Aorta (tissue), 5 donors: ENCODE measurements at regions not wholly inside any gene's neighbourhood (a gene's known extent, or its start where the extent isn't known, plus 50 kb on each side); places are given as distances from the start of the nearest gene placed in this dataset.

Experiments
- ATAC-seq: fragments of 200-7000 bp; cut with Tn5 transposase; one replicate; pipeline ENCODE4 v1.9.1; 2022; ENCODE audit warnings: moderate library complexity; ENCODE audit not compliant: low FRiP score
- DNase-seq, 2 donors: peaks; one replicate each; pipeline ENCODE4 v3.0.0-alpha.2; 2020
- H3K27ac ChIP-seq, 2 donors: one replicate each; pipeline ENCODE4 v1.5.1; 2013; ENCODE audit warnings: low read length in 2 of 2, mild to moderate bottlenecking in 2 of 2, moderate library complexity in 2 of 2, control low read depth in 1 of 2, inconsistent platforms in 1 of 2, low read depth in 1 of 2
- H3K27me3 ChIP-seq, 2 donors: one replicate each; pipeline ENCODE4 v1.6.1; 2013; ENCODE audit warnings: control low read depth in 1 of 2, low read length in 1 of 2, mild to moderate bottlenecking in 1 of 2, moderate library complexity in 1 of 2; ENCODE audit not compliant: insufficient read depth in 2 of 2, control insufficient read depth in 1 of 2
- H3K36me3 ChIP-seq, 2 donors: one replicate each; pipeline ENCODE4 v1.6.1; 2013; ENCODE audit warnings: control low read depth in 1 of 2, low read length in 1 of 2, mild to moderate bottlenecking in 1 of 2; ENCODE audit not compliant: insufficient read depth in 2 of 2, control insufficient read depth in 1 of 2
- H3K4me1 ChIP-seq, 2 donors: one replicate each; pipeline ENCODE4 v1.6.1; 2013; ENCODE audit warnings: low read length in 2 of 2, control low read depth in 1 of 2, mild to moderate bottlenecking in 1 of 2, moderate library complexity in 1 of 2; ENCODE audit not compliant: insufficient read depth in 2 of 2, control insufficient read depth in 1 of 2
- H3K4me3 ChIP-seq, 2 donors: one replicate each; pipeline ENCODE4 v1.5.1; 2013; ENCODE audit warnings: low read length in 2 of 2, control low read depth in 1 of 2, mild to moderate bottlenecking in 1 of 2
- H3K9me3 ChIP-seq: one replicate; pipeline ENCODE4 v1.6.1; 2013; ENCODE audit warnings: mild to moderate bottlenecking, low read length; ENCODE audit not compliant: control insufficient read depth
- WGBS, 2 donors: extraction: QIAGEN DNeasy Blood & Tissue Kit; methylation state at CpG; one replicate each; pipeline ENCODE4 v1.1.7; 2013; 5-methylcytosine and 5-hydroxymethylcytosine counted together
- intact Hi-C, 2 donors: fragments of 100-400 bp; cut with DNase I; formaldehyde crosslinking; loops; one replicate each; pipeline versions ENCODE4 v1.14.2 to v1.15.0; 2022
- donor health status: healthy with polysubstance abuse.
- donor health status: Bipolar disorder and iron deficiency.
- donor health status: DM: no; HTN: no; CAD: no.
- donor health status: DM: no; HTN: no; CAD: no.
- donor health status: DM: yes; HTN: yes; CAD: no.

DNA sequence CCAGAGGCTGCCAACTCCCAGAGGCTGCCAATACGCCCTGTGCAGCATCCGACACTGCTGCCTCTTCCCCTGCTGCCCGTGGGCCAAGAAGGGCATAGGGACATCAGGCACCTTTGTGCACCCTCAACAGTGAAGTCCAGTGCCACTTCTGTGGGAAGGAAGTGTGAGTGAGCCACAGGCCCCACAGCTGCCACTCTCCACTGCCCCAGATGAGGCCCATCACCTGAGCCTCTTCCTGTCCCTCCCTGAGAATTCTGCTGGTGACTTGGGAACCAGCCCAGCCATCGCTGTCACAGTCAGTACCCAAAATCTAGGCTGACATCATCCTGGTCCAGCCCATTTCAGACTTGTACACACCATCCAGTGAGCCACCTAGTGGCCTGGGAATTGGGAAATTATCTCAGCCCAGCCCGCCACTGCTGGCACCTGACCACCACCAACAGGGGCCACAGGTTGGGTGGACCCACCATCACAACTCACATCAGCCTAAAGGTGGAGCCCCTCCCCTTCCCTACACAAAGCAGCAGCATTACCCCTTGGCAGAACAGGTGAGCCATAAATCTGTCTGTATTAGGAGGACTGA, 733.9 kb upstream of the KLHL1 start:
- H3K4me3 ChIP-seq: no peak overlapping the region
- WGBS, 2 donors: 81 to 86% methylated on average over 5 of the region's 5 CpGs
- H3K4me1 ChIP-seq: no peaks in the 10 kb centered on the region
- H3K27me3 ChIP-seq: no peaks in the 10 kb centered on the region
- no peak overlapping the region for H3K27ac ChIP-seq
- DNase-seq (no peak), ATAC-seq (no peak)
- no peaks in the 10 kb centered on the region for H3K36me3 ChIP-seq
- intact Hi-C loops: no loop called here
- peaks cover 2% of the 10 kb centered on the region for H3K9me3 ChIP-seq

DNA sequence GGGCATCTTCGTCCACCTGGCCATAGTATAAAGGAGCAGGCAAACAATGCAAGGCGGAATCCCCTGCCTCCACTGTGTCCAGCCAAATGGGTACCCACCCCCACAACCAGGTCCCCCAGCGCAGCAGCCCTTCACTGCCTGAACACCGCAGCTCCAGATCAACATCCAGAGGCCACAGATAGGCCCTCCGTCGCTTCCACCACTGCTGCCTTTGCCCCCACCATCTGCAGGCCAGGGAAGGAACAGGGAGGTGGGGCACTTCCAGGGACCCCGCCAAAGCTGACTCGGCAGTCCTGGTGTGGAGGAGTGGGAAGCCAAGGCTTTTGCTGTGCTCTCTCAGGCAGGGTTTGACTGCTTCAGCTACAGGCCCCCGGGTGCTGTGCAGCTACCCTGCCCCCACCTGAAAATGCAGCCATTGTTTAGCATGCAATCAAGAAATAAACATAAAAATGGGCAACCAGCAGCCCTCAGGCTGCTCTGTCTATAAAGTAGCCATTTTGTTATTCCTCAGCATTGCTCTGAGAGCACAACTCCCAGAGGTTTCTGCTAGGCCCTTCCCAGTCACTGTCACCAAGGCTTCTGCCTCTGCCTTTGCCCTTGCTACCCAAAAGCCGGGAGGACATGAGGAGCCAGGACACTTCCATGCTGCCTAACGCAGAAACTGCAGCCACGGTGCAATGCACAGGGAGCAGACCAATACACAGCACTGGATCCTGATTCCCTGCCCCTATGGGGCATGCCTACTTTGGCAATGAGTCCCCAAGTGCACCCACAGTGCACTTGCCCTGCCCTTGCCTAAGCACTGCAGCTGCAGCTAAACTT, 733.2 kb upstream of the KLHL1 start:
- Histone ChIP-seq H3K4me1 (no peaks in the 10 kb centered on the region), H3K9me3 (peaks cover 2% of the 10 kb centered on the region), H3K27me3 (no peaks in the 10 kb centered on the region), H3K36me3 (no peaks in the 10 kb centered on the region), H3K27ac (no peak overlapping the region), H3K4me3 (no peak overlapping the region)
- DNase-seq: no peak
- 78 to 82% methylated on average over 12 of the region's 12 CpGs for WGBS, 2 donors
- intact Hi-C loops: no loop called here
- ATAC-seq: peak; percentile 19

DNA sequence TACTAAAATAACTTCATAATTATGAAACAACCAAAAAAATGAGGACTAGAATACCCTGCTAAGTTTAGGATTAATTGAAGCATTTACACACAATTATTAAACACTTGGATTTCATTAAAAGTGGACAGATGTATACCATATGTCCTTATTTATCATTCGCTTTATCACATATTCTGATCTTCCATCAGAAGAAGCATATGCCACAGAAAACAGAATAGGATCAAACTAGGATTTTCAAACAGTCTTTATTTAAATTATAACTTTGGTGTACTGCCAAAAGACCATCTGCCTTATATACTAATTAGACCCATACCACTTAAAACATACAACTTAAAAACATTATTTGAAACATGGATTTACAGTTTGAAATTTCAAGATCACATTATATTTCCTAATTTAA, 727.1 kb upstream of the KLHL1 start:
- Histone ChIP-seq H3K4me1 (no peaks in the 10 kb centered on the region), H3K36me3 (no peaks in the 10 kb centered on the region), H3K27ac (no peak overlapping the region), H3K27me3 (no peaks in the 10 kb centered on the region), H3K9me3 (no peaks in the 10 kb centered on the region), H3K4me3 (no peak overlapping the region)
- ATAC-seq: no peak
- intact Hi-C loops: no loop called here
- DNase-seq: no peak
- 93 to 94% methylated on average over 1 of the region's 1 CpG for WGBS, 2 donors

DNA sequence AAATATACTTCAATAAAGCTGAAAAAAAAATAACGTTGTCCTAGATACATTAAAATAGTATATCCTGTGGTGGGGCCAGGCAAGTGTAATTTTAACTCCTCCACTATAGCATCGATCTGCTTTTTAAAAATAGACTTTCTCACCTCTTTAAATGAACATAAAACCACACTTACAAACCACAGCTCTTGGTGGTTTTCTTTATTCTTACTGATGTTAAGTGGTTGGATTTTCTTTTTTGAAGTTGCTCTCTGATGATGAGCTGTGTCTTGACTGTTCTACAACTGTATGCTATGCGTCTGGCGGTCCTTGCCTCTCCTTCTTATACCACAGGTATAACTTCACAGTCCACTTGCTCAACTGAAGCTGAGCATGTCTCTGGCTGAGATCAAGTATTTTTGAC, 721.5 kb upstream of the KLHL1 start:
- no peaks in the 10 kb centered on the region for H3K36me3 ChIP-seq
- H3K4me3 ChIP-seq: no peak overlapping the region
- ATAC-seq (no peak), DNase-seq (no peak)
- no peaks in the 10 kb centered on the region for H3K9me3 ChIP-seq
- H3K27ac ChIP-seq: no peak overlapping the region
- no peaks in the 10 kb centered on the region for H3K27me3 ChIP-seq
- H3K4me1 ChIP-seq: no peaks in the 10 kb centered on the region
- 52 to 68% methylated on average over 4 of the region's 4 CpGs for WGBS, 2 donors
- intact Hi-C loops: no loop called here

DNA sequence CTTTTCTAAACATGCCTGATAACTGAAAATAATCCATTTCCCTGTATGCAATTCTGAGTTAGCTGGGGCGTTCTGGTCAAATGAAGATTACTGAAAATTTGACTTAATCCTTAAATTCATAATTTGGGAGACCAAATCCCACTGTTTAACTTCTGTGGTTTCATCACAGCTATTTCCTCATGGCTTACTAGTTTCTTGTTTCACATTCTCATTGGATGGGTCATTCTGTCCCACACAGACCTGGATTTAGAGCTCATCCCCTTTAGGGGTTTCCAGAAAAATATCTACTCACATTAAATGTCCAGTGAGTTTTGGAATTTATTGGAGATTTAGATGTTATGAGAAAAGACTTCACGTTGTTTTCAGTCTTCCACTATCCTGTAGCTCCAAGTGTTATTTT, 709.3 kb upstream of the KLHL1 start:
- Histone ChIP-seq H3K36me3 (no peaks in the 10 kb centered on the region), H3K27me3 (no peaks in the 10 kb centered on the region), H3K9me3 (no peaks in the 10 kb centered on the region), H3K4me1 (no peaks in the 10 kb centered on the region), H3K27ac (no peak overlapping the region), H3K4me3 (no peak overlapping the region)
- DNase-seq (no peak), ATAC-seq (no peak)
- intact Hi-C loops: no loop called here
- WGBS, 2 donors: 66 to 80% methylated on average over 2 of the region's 2 CpGs

DNA sequence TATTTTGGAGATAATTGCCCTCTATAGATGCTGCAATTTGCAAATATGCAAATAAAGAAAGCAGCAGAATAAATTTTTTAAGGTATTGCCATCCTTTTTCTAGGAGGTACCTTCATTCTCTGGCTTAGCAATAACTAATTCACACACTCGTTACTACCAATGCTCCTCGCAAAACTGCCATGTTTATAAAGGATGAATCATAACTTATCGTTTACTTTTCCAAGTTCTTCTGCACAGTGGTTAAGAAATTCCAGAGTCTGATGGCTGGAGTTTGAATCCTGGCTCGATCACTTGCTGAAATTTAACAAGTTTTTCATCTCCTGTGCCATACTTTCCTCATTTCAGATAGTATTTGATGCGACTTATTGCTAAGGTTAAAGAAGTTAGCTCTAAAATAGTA, 708.6 kb upstream of the KLHL1 start:
- Histone ChIP-seq H3K36me3 (no peaks in the 10 kb centered on the region), H3K4me3 (no peak overlapping the region), H3K9me3 (no peaks in the 10 kb centered on the region), H3K27me3 (no peaks in the 10 kb centered on the region), H3K4me1 (no peaks in the 10 kb centered on the region), H3K27ac (no peak overlapping the region)
- no peak for DNase-seq
- intact Hi-C loops: no loop called here
- WGBS, 2 donors: 67 to 69% methylated on average over 5 of the region's 5 CpGs
- no peak for ATAC-seq

DNA sequence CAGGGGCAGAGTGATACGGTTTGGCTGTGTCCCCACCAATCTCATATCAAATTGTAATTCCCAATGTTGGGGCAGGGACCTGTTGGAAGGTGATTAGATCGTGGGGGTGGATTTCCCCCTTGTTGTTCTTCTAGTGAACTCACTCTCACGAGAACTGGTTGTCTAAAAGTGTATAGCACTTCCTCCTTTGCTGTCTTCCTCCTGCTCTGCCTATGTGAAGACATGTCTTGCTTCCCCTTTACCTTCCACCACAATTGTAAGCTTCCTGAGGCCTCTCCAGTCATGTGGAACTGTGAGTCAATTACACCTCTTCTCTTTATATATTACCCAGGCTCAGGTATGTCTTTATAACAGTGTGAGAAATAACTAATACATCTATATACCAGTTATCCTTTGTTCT, 706.4 kb upstream of the KLHL1 start:
- Histone ChIP-seq H3K9me3 (no peaks in the 10 kb centered on the region), H3K36me3 (no peaks in the 10 kb centered on the region), H3K4me3 (no peak overlapping the region), H3K4me1 (no peaks in the 10 kb centered on the region), H3K27me3 (no peaks in the 10 kb centered on the region), H3K27ac (no peak overlapping the region)
- DNase-seq: no peak
- 62 to 73% methylated on average over 3 of the region's 3 CpGs for WGBS, 2 donors
- intact Hi-C loops: no loop called here
- ATAC-seq: no peak

DNA sequence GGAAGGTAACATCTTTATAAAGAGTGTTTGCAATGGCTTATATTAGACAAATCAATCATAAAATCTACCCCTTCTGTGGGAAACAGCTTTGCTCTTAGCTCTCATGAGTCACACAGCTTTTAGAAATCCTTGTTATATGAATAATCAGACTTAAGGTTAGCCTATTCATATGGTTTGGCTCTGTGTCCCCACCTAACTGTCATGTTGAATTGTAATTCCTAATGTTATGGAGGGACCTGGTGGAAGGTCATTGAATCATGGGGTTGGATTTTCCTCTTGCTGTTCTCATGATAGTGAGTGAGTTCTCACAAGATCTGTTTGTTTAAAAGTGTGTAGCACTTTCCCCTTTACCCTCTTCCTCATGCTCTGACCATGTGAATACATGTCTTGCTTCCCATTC, 704.2 kb upstream of the KLHL1 start:
- ATAC-seq (no peak), DNase-seq (no peak)
- Histone ChIP-seq H3K9me3 (no peaks in the 10 kb centered on the region), H3K4me1 (no peaks in the 10 kb centered on the region), H3K4me3 (no peak overlapping the region), H3K27ac (no peak overlapping the region), H3K27me3 (no peaks in the 10 kb centered on the region), H3K36me3 (no peaks in the 10 kb centered on the region)
- intact Hi-C loops: no loop called here

DNA sequence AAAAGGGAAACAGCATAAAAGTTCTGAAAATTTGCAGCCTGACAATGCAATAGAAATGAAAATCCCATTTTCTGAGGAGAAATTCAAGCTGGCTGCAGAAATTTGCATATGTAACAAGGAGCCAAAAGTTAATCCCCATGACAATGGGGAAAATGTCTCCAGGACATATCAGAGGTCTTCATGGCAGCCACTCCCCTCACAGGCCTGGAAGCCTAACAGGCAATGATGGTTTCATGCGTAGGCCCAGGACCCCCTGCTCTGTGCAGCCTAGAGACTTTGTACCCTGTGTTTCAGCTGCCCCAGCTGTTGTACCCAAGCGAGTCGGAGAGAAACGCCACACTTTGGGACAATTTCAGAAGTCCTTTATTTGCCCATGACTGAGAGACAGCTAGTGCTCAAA, 701.3 kb upstream of the KLHL1 start:
- ATAC-seq (no peak), DNase-seq (no peak)
- Histone ChIP-seq H3K4me1 (no peaks in the 10 kb centered on the region), H3K27me3 (no peaks in the 10 kb centered on the region), H3K4me3 (no peak overlapping the region), H3K36me3 (no peaks in the 10 kb centered on the region), H3K27ac (no peak overlapping the region), H3K9me3 (no peaks in the 10 kb centered on the region)
- intact Hi-C loops: no loop called here
- WGBS, 2 donors: 83 to 85% methylated on average over 4 of the region's 4 CpGs
